HepG2 (cell line): ENCODE measurements at regions not wholly inside any gene's neighbourhood (a gene's known extent, or its start where the extent isn't known, plus 50 kb on each side); places are given as distances from the start of the nearest gene placed in this dataset.

Experiments used
- ATAC-seq: fragments of 200-7000 bp; cut with Tn5 transposase; 3 replicates; pipeline ENCODE4 v1.9.1; 2020; ENCODE audit warnings: mild to moderate bottlenecking, moderate library complexity
- BruUV-seq: library from RNA; stranded (reverse); fragments of 400-500 nt; replicated peaks from 2 replicates; lab custom pipeline; 2021; lab: Mats Ljungman, UMichigan
- CTCF ChIA-PET: fragments of 300-600 bp; formaldehyde crosslinking; extraction: SDS; loops from one replicate; lab custom pipeline; 2021; ENCODE audit warnings: low total read pairs, inconsistent platforms, low intra/inter-chr PET ratio; lab: Yijun Ruan, JAX
- POLR2A ChIA-PET: fragments of 350-600 bp; sonication (Branson Sonifier 250); formaldehyde crosslinking; loops from one replicate; lab custom pipeline; 2020; ENCODE audit warnings: antibody characterized with exemption, inconsistent platforms; lab: Yijun Ruan, JAX
- DNase-seq: peaks from one replicate; pipeline ENCODE4 v3.0.0-alpha.2; 2015; ENCODE audit warnings: low spot score
- FAIRE-seq: peaks from 3 replicates; lab custom pipeline; 2011; peaks lifted over from hg19 to GRCh38; lab: Jason Lieb, UNC
- H2AFZ ChIP-seq: one replicate; pipeline ENCODE4 v1.6.1; 2011; ENCODE audit warnings: low read length, inconsistent platforms
- H3K27ac ChIP-seq: fragments of 300-600 bp; 3 replicates; pipeline ENCODE4 v1.8.0; 2011; ENCODE audit warnings: mixed run types, mild to moderate bottlenecking, mixed read lengths, low read length, inconsistent platforms; ENCODE audit not compliant: insufficient read depth; ENCODE audit errors: extremely low read length
- H3K27me3 ChIP-seq, 2 experiments: fragments of 200-600 bp in 1 of 2; 2 replicates in 1 of 2; 3 replicates in 1 of 2; pipeline versions ENCODE4 v1.6.0 to v1.8.0; 2011; ENCODE audit warnings: low read length in 2 of 2, mild to moderate bottlenecking in 2 of 2, moderate library complexity in 2 of 2, inconsistent platforms in 1 of 2; ENCODE audit not compliant: insufficient read depth in 2 of 2, control insufficient read depth in 1 of 2
- H3K36me3 ChIP-seq, 2 experiments: fragments of 200-600 bp in 1 of 2; replicated peaks in 1 of 2; 2 replicates in 1 of 2; 3 replicates in 1 of 2; pipeline versions ENCODE4 v1.5.1 to v1.8.0; 2011; ENCODE audit warnings: low read length in 2 of 2, inconsistent platforms in 1 of 2; ENCODE audit not compliant: insufficient read depth in 2 of 2, control insufficient read depth in 1 of 2
- H3K4me1 ChIP-seq: 2 replicates; pipeline ENCODE4 v1.5.1; 2012; ENCODE audit warnings: low read length, inconsistent platforms; ENCODE audit not compliant: insufficient read depth
- H3K4me2 ChIP-seq: 2 replicates; pipeline ENCODE4 v1.6.0; 2011; ENCODE audit warnings: low read depth, low read length, inconsistent platforms
- H3K4me3 ChIP-seq, 3 experiments: fragments of 200-600 bp in 1 of 3; sonication (generic), shearing (Covaris generic) in 1 of 3; replicated peaks in 1 of 3; 2 replicates each; pipeline ENCODE4 v1.5.1; 2011 to 2016; ENCODE audit warnings: low read length in 3 of 3, inconsistent platforms in 2 of 3, low read depth in 2 of 3, mild to moderate bottlenecking in 2 of 3, control low read depth in 1 of 3, mixed read lengths in 1 of 3; ENCODE audit not compliant: insufficient read depth in 1 of 3
- H3K79me2 ChIP-seq: one replicate; pipeline ENCODE4 v1.6.1; 2011; ENCODE audit warnings: low read length, inconsistent platforms; ENCODE audit not compliant: insufficient read depth
- H3K9ac ChIP-seq: 2 replicates; pipeline ENCODE4 v1.6.0; 2011; ENCODE audit warnings: mild to moderate bottlenecking, low read depth, low read length, inconsistent platforms; ENCODE audit not compliant: insufficient read depth
- H3K9me3 ChIP-seq: 2 replicates; pipeline ENCODE4 v1.5.1; 2012; ENCODE audit warnings: mild to moderate bottlenecking, low read length
- H4K20me1 ChIP-seq: 2 replicates; pipeline ENCODE4 v1.6.0; 2011; ENCODE audit warnings: inconsistent platforms, mild to moderate bottlenecking, low read length, moderate library complexity; ENCODE audit not compliant: insufficient read depth
- E2F1 ChIP-seq: sonication (generic); formaldehyde crosslinking; IDR thresholded peaks from 2 replicates; pipeline ENCODE4 v1.5.0; 2020; ENCODE audit warnings: missing genetic modification reagents
- HOXA7 ChIP-seq: sonication (generic); formaldehyde crosslinking; IDR thresholded peaks from 2 replicates; pipeline ENCODE4 v1.8.1; 2022; ENCODE audit warnings: mild to moderate bottlenecking, missing genetic modification reagents, moderate library complexity
- KMT2B ChIP-seq: IDR thresholded peaks from 2 replicates; pipeline ENCODE4 v1.6.1; 2016; ENCODE audit warnings: missing genetic modification reagents, missing compliant biosample characterization
- NFE2 ChIP-seq: sonication (generic); formaldehyde crosslinking; IDR thresholded peaks from 2 replicates; pipeline ENCODE4 v1.4.0; 2020; ENCODE audit warnings: missing genetic modification reagents
- SRF ChIP-seq: IDR thresholded peaks from 2 replicates; pipeline ENCODE4 v1.6.1; 2011; ENCODE audit warnings: mild to moderate bottlenecking, low read depth, low read length, moderate library complexity
- SRSF9 ChIP-seq: fragments of 200-400 bp; formaldehyde crosslinking; IDR thresholded peaks from 2 replicates; pipeline ENCODE4 v1.6.1; 2018; ENCODE audit warnings: borderline replicate concordance, mild to moderate bottlenecking, low read depth, low read length; ENCODE audit not compliant: insufficient read depth, poor library complexity, severe bottlenecking
- ZBTB1 ChIP-seq: sonication (generic); formaldehyde crosslinking; IDR thresholded peaks from 2 replicates; pipeline ENCODE4 v1.4.0; 2020; ENCODE audit warnings: missing genetic modification reagents, borderline replicate concordance
- ZNF160 ChIP-seq: sonication (generic); formaldehyde crosslinking; IDR thresholded peaks from 2 replicates; pipeline ENCODE4 v1.8.0; 2022; ENCODE audit warnings: mild to moderate bottlenecking, inconsistent platforms, missing genetic modification reagents
- ZNF431 ChIP-seq: sonication (generic); formaldehyde crosslinking; IDR thresholded peaks from 2 replicates; pipeline ENCODE4 v1.9.0; 2022; ENCODE audit warnings: missing genetic modification reagents, low read depth, mild to moderate bottlenecking, borderline replicate concordance
- ZNF724P ChIP-seq: sonication (generic); formaldehyde crosslinking; IDR thresholded peaks from 2 replicates; pipeline ENCODE4 v1.8.0; 2022; ENCODE audit warnings: missing genetic modification reagents, borderline replicate concordance
- WGBS: methylation state at CpG from one replicate; pipeline ENCODE4 v1.1.6; 2017; ENCODE audit warnings: low lambda C conversion rate; 5-methylcytosine and 5-hydroxymethylcytosine counted together
- in situ Hi-C: cut with HindIII; loops from 2 replicates; pipeline ENCODE4 v1.10.0; 2017; ENCODE audit warnings: low pct_unique_long_range_greater_than_20kb; ENCODE audit not compliant: extremely low pct_ligation_motif_present
- intact Hi-C: fragments of 100-400 bp; cut with micrococcal nuclease; formaldehyde crosslinking; loops from one replicate; pipeline ENCODE4 v1.10.0; 2022; ENCODE audit not compliant: unreplicated experiment
- TF ChIP-seq, protein P1 (sequence below): sonication (generic); formaldehyde crosslinking; IDR thresholded peaks from 2 replicates; pipeline ENCODE4 v1.9.0; 2021; ENCODE audit warnings: missing genetic modification reagents, mild to moderate bottlenecking, borderline replicate concordance
- TF ChIP-seq, protein P2 (sequence below): sonication (generic); formaldehyde crosslinking; IDR thresholded peaks from 2 replicates; pipeline ENCODE4 v1.4.0; 2020; ENCODE audit warnings: missing genetic modification reagents
- TF ChIP-seq, protein P3 (sequence below): sonication (generic); formaldehyde crosslinking; IDR thresholded peaks from 2 replicates; pipeline ENCODE4 v1.4.0; 2020; ENCODE audit warnings: low read depth, mild to moderate bottlenecking, missing genetic modification reagents

- TF ChIP-seq, protein P1, sequence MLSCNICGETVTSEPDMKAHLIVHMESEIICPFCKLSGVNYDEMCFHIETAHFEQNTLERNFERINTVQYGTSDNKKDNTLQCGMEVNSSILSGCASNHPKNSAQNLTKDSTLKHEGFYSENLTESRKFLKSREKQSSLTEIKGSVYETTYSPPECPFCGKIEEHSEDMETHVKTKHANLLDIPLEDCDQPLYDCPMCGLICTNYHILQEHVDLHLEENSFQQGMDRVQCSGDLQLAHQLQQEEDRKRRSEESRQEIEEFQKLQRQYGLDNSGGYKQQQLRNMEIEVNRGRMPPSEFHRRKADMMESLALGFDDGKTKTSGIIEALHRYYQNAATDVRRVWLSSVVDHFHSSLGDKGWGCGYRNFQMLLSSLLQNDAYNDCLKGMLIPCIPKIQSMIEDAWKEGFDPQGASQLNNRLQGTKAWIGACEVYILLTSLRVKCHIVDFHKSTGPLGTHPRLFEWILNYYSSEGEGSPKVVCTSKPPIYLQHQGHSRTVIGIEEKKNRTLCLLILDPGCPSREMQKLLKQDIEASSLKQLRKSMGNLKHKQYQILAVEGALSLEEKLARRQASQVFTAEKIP (CRISPR knock-in tag), result no peak
- TF ChIP-seq ZNF160 (CRISPR knock-in tag) (no peak), ZNF431 (no peak), ZNF724P (CRISPR knock-in tag) (no peak), E2F1 (no peak), ZBTB1 (CRISPR knock-in tag) (no peak)
These were observed 377.9 kb downstream of the ENC1 start (continued) for GRCh38 chr5:74262544-74263207.

DNA sequence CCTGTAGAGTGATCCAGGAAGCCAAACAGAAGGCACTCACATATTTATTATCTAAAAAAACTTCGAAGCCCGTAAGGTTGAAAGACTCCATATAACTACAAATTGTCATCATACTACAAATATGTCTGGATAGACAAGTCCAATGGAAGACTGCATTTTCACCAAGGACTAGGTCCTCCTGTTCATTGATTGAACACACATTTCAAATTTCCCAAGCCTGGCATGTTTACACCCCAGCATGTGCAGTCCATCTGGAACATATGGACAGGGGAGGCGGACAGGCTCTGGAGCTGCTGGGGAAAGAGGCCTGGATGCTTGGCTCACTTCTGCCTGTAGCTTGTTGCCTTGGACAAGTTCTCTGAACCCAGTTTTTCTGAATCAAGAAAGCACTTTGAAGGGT is 378.7 kb downstream of the ENC1 start:
- Histone ChIP-seq H3K27me3 (peaks cover 0 to 11% of the 10 kb centered on the region in 2 experiments; a peak in 2 of 5 replicates), H3K27ac (no peak overlapping the region), H2AFZ (no peak overlapping the region), H3K4me3 (no peak overlapping the region), H4K20me1 (no peaks in the 10 kb centered on the region), H3K4me1 (no peaks in the 10 kb centered on the region), H3K79me2 (no peaks in the 10 kb centered on the region), H3K36me3 (no peaks in the 10 kb centered on the region), H3K9me3 (no peaks in the 10 kb centered on the region), H3K9ac (no peak overlapping the region), H3K4me2 (no peak overlapping the region)
- no peak for DNase-seq
- no TSS peak for BruUV-seq
- no peak for FAIRE-seq
- intact Hi-C loops (no loop called here), in situ Hi-C loops (no loop called here)
- ChIA-PET POLR2A (no interaction called here), CTCF (no interaction called here)
- WGBS, result 93% methylated on average over 3 of the region's 3 CpGs
- ATAC-seq, result no peak
- no peak for TF ChIP-seq SRF
- TF ChIP-seq, protein P2, sequence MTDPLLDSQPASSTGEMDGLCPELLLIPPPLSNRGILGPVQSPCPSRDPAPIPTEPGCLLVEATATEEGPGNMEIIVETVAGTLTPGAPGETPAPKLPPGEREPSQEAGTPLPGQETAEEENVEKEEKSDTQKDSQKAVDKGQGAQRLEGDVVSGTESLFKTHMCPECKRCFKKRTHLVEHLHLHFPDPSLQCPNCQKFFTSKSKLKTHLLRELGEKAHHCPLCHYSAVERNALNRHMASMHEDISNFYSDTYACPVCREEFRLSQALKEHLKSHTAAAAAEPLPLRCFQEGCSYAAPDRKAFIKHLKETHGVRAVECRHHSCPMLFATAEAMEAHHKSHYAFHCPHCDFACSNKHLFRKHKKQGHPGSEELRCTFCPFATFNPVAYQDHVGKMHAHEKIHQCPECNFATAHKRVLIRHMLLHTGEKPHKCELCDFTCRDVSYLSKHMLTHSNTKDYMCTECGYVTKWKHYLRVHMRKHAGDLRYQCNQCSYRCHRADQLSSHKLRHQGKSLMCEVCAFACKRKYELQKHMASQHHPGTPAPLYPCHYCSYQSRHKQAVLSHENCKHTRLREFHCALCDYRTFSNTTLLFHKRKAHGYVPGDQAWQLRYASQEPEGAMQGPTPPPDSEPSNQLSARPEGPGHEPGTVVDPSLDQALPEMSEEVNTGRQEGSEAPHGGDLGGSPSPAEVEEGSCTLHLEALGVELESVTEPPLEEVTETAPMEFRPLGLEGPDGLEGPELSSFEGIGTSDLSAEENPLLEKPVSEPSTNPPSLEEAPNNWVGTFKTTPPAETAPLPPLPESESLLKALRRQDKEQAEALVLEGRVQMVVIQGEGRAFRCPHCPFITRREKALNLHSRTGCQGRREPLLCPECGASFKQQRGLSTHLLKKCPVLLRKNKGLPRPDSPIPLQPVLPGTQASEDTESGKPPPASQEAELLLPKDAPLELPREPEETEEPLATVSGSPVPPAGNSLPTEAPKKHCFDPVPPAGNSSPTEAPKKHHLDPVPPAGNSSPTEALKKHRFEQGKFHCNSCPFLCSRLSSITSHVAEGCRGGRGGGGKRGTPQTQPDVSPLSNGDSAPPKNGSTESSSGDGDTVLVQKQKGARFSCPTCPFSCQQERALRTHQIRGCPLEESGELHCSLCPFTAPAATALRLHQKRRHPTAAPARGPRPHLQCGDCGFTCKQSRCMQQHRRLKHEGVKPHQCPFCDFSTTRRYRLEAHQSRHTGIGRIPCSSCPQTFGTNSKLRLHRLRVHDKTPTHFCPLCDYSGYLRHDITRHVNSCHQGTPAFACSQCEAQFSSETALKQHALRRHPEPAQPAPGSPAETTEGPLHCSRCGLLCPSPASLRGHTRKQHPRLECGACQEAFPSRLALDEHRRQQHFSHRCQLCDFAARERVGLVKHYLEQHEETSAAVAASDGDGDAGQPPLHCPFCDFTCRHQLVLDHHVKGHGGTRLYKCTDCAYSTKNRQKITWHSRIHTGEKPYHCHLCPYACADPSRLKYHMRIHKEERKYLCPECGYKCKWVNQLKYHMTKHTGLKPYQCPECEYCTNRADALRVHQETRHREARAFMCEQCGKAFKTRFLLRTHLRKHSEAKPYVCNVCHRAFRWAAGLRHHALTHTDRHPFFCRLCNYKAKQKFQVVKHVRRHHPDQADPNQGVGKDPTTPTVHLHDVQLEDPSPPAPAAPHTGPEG (CRISPR knock-in tag), result no peak
- no peak for TF ChIP-seq NFE2 (CRISPR knock-in tag)
- no peak for TF ChIP-seq HOXA7 (CRISPR knock-in tag)
- TF ChIP-seq SRSF9, result no peak
- no peak for TF ChIP-seq KMT2B (CRISPR knock-in tag)
- TF ChIP-seq, protein P3, sequence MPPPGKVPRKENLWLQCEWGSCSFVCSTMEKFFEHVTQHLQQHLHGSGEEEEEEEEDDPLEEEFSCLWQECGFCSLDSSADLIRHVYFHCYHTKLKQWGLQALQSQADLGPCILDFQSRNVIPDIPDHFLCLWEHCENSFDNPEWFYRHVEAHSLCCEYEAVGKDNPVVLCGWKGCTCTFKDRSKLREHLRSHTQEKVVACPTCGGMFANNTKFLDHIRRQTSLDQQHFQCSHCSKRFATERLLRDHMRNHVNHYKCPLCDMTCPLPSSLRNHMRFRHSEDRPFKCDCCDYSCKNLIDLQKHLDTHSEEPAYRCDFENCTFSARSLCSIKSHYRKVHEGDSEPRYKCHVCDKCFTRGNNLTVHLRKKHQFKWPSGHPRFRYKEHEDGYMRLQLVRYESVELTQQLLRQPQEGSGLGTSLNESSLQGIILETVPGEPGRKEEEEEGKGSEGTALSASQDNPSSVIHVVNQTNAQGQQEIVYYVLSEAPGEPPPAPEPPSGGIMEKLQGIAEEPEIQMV (CRISPR knock-in tag), result no peak
